ENCODE measurements at regions not wholly inside any gene's neighbourhood (a gene's known extent, or its start where the extent isn't known, plus 50 kb on each side); places are given as distances from the start of the nearest gene placed in this dataset.

DNA sequence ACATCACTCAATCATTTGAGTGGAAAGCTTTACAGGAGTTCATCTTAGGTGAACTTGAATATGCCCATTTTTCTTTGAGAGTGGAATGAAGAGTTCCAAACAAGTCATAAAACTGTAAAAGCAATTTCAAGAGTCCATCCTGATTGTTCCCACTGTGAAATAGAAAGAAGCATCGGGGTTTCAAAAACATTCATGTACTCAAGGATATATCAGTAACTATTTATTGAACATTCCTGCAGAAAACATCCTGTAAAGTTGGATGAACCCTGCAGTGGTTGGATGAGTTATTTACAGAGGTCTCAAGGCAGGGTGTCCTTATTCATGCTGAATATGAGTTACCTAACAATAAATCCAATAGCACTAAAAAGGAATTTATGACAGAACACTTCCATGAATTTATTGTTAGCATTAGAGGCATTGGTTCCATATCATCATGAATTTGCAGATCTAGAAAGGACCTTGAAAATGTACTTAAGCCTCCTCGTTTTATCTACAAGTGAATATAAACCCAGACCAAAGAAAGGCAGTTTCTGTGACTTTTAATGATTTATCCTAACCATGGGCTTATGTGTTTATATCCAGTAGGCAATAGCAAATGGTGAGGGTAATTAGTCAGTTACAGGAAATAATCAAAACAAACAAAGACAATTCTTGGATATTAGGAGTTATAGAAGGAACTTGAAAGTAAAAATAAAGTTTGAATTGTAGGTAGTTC, 361.9 kb upstream of the KCNMB2 start:
- Histone ChIP-seq H3K9ac (ENCODE audit: low read length) (no peak overlapping the region), H3K4me1 (ENCODE audit: insufficient read depth, low read length) (peaks cover 20% of the 10 kb centered on the region), H3K27ac (ENCODE audit: low read length) (no peak overlapping the region), H3K9me3 (ENCODE audit: low read length) (no peaks in the 10 kb centered on the region), H3K9me2 (replicated peaks; ENCODE audit: low read length) (no peaks in the 10 kb centered on the region), H3K36me3 (ENCODE audit: low read depth, low read length) (no peaks in the 10 kb centered on the region), H2AFZ (ENCODE audit: low read length) (no peak overlapping the region), H3F3A (ENCODE audit: low read length, unreplicated experiment) (no peaks in the 10 kb centered on the region), H4K20me1 (ENCODE audit: low read length) (no peaks in the 10 kb centered on the region), H3K4me2 (ENCODE audit: low read length) (no peak overlapping the region), H3K4me3 (ENCODE audit: low read length) (no peak overlapping the region), H3K79me2 (ENCODE audit: low read length) (no peaks in the 10 kb centered on the region), H3K27me3 (ENCODE audit: low read length) (no peaks in the 10 kb centered on the region)
- no TSS peak for BruUV-seq (replicated peaks)
- DNase-seq (no peak), ATAC-seq (no peak)
- TF ChIP-seq EZH2phosphoT487 (IDR thresholded peaks at IDR 0.05; ENCODE audit: borderline replicate concordance, low read length) (no peak), EZH2 (IDR thresholded peaks at IDR 0.05; ENCODE audit: low read length, unreplicated experiment) (no peak)
- TF ChIP-seq, protein P1, sequence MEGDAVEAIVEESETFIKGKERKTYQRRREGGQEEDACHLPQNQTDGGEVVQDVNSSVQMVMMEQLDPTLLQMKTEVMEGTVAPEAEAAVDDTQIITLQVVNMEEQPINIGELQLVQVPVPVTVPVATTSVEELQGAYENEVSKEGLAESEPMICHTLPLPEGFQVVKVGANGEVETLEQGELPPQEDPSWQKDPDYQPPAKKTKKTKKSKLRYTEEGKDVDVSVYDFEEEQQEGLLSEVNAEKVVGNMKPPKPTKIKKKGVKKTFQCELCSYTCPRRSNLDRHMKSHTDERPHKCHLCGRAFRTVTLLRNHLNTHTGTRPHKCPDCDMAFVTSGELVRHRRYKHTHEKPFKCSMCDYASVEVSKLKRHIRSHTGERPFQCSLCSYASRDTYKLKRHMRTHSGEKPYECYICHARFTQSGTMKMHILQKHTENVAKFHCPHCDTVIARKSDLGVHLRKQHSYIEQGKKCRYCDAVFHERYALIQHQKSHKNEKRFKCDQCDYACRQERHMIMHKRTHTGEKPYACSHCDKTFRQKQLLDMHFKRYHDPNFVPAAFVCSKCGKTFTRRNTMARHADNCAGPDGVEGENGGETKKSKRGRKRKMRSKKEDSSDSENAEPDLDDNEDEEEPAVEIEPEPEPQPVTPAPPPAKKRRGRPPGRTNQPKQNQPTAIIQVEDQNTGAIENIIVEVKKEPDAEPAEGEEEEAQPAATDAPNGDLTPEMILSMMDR (conservative IDR thresholded peaks at IDR 0.05; ENCODE audit: low read depth, low read length): no peak
- ChIA-PET POLR2A (ENCODE audit: unreplicated experiment) (no interaction called here), CTCF (no interaction called here)
- intact Hi-C loops (cut with micrococcal nuclease): no loop called here

DNA sequence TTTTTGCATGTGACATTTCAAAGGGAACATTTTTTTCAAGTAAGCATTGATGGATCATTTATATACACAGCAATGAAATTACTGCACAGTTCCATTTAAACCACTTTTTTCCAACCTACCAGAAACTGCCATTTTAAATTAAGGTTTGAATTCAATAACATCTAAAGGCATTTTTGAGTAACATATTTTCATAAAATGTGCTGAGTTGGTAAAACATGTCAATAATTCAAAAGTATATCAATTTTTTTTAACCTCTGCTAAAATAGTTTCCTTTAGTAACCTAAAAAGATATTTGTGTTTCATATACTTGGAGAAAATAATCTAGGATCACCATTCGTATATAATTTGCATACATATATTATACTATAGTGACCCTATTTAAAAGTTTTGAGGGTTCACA, 355.1 kb upstream of the KCNMB2 start:
- ATAC-seq (no peak), DNase-seq (no peak)
- no peak overlapping the region for H3K9ac ChIP-seq (ENCODE audit: low read length)
- no peaks in the 10 kb centered on the region for H3F3A ChIP-seq (ENCODE audit: low read length, unreplicated experiment)
- H3K4me3 ChIP-seq (ENCODE audit: low read length): no peak overlapping the region
- H3K27ac ChIP-seq (ENCODE audit: low read length): no peak overlapping the region
- H4K20me1 ChIP-seq (ENCODE audit: low read length): no peaks in the 10 kb centered on the region
- no peaks in the 10 kb centered on the region for H3K36me3 ChIP-seq (ENCODE audit: low read depth, low read length)
- H3K9me3 ChIP-seq (ENCODE audit: low read length): no peaks in the 10 kb centered on the region
- H2AFZ ChIP-seq (ENCODE audit: low read length): no peak overlapping the region
- BruUV-seq (replicated peaks): no TSS peak
- TF ChIP-seq EZH2phosphoT487 (IDR thresholded peaks at IDR 0.05; ENCODE audit: borderline replicate concordance, low read length): no peak
- TF ChIP-seq, protein P1 (conservative IDR thresholded peaks at IDR 0.05; ENCODE audit: low read depth, low read length): no peak
- TF ChIP-seq EZH2 (IDR thresholded peaks at IDR 0.05; ENCODE audit: low read length, unreplicated experiment): no peak
- no peak overlapping the region for H3K4me2 ChIP-seq (ENCODE audit: low read length)
- H3K4me1 ChIP-seq (ENCODE audit: insufficient read depth, low read length): no peaks in the 10 kb centered on the region
- H3K27me3 ChIP-seq (ENCODE audit: low read length): no peaks in the 10 kb centered on the region
- no peaks in the 10 kb centered on the region for H3K9me2 ChIP-seq (replicated peaks; ENCODE audit: low read length)
- POLR2A ChIA-PET (ENCODE audit: unreplicated experiment): no interaction called here
- intact Hi-C loops (cut with micrococcal nuclease): no loop called here
- CTCF ChIA-PET: no interaction called here
- H3K79me2 ChIP-seq (ENCODE audit: low read length): no peaks in the 10 kb centered on the region

DNA sequence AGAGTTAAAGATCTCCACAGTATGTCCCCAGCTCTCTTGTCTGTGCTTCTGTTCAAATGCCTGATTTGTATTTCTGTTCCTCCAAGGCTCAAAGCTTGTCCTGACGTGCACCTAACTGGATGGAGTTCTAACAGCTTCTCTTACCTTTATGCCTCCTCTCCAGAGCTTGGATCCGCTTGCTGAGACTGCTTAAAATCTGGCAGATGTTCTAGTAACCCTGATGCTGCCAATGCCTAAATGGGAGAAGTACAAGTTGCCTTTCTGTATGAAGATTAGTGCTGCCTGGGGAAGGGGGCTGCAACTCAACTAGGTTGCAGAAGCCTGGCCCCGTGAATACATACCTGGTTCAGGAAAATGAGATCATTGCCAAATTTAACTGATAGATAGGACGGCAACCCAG, 354.5 kb upstream of the KCNMB2 start:
- no peaks in the 10 kb centered on the region for H3F3A ChIP-seq (ENCODE audit: low read length, unreplicated experiment)
- H3K27me3 ChIP-seq (ENCODE audit: low read length): no peaks in the 10 kb centered on the region
- no peak overlapping the region for H3K4me3 ChIP-seq (ENCODE audit: low read length)
- H3K9ac ChIP-seq (ENCODE audit: low read length): no peak overlapping the region
- no peak for DNase-seq
- ChIA-PET POLR2A (ENCODE audit: unreplicated experiment) (no interaction called here), CTCF (no interaction called here)
- no peak overlapping the region for H3K4me2 ChIP-seq (ENCODE audit: low read length)
- H3K79me2 ChIP-seq (ENCODE audit: low read length): no peaks in the 10 kb centered on the region
- no peaks in the 10 kb centered on the region for H3K9me2 ChIP-seq (replicated peaks; ENCODE audit: low read length)
- no peak for TF ChIP-seq EZH2 (IDR thresholded peaks at IDR 0.05; ENCODE audit: low read length, unreplicated experiment)
- TF ChIP-seq, protein P1 (conservative IDR thresholded peaks at IDR 0.05; ENCODE audit: low read depth, low read length): no peak
- intact Hi-C loops (cut with micrococcal nuclease): no loop called here
- no peaks in the 10 kb centered on the region for H3K36me3 ChIP-seq (ENCODE audit: low read depth, low read length)
- no peak for ATAC-seq
- H3K4me1 ChIP-seq (ENCODE audit: insufficient read depth, low read length): no peaks in the 10 kb centered on the region
- no peaks in the 10 kb centered on the region for H4K20me1 ChIP-seq (ENCODE audit: low read length)
- H3K27ac ChIP-seq (ENCODE audit: low read length): no peak overlapping the region
- H3K9me3 ChIP-seq (ENCODE audit: low read length): no peaks in the 10 kb centered on the region
- no peak overlapping the region for H2AFZ ChIP-seq (ENCODE audit: low read length)
- BruUV-seq (replicated peaks): no TSS peak

Data from PC-3 (cell line).